ENCODE measurements at regions not wholly inside any gene's neighbourhood (a gene's known extent, or its start where the extent isn't known, plus 50 kb on each side); places are given as distances from the start of the nearest gene placed in this dataset.

DNA sequence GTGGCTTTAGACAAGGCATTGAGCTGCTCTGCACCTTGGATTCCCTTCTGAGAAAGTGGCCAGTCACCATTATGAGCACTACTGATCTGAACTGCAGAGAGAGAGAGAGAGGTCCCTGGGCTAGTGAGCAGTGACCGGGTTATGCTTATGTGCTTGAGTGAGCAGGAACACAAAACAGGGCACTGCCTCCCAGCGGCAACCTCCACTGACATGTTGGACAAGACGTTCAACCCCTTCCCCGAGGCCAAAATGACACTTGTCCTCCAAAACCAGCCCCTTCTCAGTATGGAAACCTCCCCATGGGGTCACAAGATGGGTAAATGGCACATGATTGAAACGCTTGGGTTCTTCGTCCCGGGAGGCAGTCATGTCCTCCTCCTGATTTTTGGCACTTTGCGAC is 339.4 kb upstream of the ZMIZ1 start:
- no peak for DNase-seq

DNA sequence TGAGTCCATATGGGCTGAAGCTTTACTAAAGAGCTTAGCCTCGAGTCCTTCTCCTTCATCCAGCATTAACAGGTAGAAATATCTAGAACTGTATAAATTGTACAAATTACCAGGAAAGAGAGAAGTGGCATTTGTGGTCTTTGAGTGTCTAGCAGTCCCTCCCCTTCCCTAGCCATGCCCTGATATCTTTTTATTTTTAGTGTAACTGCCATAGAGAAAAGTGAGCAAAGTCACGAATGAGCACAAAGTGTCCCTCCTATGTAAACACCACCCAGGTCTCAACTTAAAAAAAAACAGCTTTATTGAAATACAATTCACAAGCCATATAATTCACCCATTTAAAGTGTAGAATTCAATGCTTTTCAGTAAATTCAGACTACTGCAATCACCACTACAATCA is 339.0 kb upstream of the ZMIZ1 start:
- no peak for DNase-seq

- no peak for DNase-seq
Observed at GRCh38 chr10:78730754-78731153, 338.0 kb upstream of the ZMIZ1 start.

DNA sequence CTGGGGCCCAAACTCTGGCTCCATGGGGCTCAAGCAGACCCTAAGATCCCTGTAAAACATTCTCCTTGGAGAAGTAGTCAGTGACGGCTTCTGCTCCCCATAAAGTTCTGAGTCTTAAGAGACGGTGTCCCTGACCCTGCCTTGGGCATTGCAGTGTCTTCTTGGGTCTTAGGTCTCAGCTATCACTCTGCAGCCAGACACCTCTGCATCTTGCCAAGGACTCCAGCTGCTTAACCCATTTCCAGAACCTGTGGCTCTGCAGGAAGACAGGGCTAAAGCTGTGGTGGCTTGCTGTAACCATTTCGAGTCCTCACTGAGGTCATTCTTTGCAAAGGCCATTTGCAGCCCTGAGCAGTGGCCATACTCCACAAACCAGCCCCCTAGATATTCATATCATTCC is 337.1 kb upstream of the ZMIZ1 start:
- no peak for DNase-seq

GRCh38 chr10:78732381-78732780 is 336.4 kb upstream of the ZMIZ1 start:
- DNase-seq = no peak

GRCh38 chr10:78736926-78737630 is 331.7 kb upstream of the ZMIZ1 start:
- DNase-seq = no peak

DNA sequence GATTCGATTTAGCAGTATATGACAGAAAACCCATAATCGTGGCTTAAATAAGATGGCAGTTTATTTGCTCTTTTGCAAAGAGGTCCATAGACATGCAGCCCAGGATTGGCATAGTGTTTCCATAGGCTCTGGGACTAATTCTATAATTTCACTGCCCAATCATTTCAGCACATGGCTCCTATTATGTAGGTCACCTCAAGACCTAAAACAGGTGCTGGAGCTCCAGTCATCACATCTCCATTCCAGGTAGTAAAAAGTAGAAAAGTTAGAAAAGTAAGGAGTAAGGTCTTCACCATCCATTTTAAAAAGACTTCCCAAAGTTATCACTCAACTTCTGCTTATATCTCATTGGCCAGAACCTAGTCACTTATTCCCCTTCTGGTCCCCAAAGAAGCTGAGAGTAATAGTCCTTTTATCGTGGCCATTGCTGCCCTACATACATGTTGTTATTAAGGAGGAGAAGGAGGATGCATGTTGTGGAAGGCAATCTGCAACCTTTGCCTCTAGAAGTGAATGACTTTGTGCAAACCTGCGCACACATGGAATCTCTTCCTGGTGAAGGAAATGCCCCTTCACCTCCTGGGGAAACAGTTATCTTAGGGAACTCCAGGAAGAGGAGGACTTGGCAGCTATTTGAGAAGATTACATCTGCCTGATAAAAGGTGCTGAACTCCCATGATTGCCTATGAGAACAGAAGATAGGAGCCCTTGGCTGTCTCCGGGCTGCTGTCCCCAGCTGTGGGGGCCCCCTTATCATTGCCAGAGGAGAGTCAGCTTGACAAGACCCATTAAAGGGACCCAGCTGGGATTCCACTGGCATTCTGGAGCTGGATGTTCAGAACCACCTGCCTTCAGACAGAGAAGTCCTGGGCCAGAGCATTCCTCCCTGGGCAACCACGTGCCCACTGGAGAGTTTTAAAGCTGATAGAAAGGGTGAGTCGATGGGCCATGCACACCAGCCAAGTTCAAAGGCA is 330.6 kb upstream of the ZMIZ1 start:
- no peak for DNase-seq

- no peak for DNase-seq
Observed at GRCh38 chr10:78738861-78739260, 329.9 kb upstream of the ZMIZ1 start.

- DNase-seq = no peak
Observed at GRCh38 chr10:78739444-78740053, 329.2 kb upstream of the ZMIZ1 start.

DNA sequence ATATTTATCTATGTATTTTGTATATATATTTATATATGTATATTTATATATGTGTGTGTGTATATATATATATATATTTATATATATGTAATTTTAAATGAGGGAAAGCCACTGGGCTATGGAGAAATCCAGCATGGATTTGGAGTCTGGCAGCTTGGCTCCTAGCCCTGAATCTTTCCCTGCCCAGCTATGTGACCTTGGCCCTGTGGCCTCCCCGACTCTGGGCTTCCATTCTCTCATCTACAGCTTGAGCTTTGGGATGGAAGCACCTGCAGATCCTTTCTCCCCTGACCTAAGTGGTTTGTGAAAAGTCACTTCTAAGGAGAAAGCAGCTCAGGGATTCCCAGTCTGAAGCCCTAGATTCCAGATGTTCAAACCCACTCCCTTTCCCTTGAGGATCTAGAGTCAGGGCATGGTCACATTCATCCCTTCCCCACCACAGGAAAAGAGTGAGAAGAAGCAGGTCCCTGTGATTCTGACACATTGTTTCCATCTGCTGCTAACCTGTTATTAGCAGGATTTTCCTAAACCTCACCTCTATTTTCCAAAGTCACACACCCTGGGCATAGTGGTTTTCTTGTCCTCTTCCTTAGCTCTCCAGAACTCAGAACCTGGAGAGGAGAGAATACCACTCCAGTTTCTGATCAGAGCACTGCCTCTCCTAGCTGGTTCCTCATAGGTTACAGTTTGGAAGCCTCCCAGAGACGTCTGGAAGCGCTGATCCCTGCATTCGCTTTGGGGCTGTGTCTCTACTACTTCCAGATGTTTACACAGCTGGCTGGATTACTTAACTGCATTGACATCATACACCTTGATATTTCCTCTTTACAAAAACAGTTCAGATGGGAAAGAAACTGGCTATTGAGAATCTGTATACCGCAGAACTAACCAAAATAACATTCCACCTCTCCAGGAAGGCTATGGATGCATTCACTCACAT is 327.5 kb upstream of the ZMIZ1 start:
- DNase-seq = no peak

GRCh38 chr10:78742406-78742729 is 326.4 kb upstream of the ZMIZ1 start:
- no peak for DNase-seq

DNA sequence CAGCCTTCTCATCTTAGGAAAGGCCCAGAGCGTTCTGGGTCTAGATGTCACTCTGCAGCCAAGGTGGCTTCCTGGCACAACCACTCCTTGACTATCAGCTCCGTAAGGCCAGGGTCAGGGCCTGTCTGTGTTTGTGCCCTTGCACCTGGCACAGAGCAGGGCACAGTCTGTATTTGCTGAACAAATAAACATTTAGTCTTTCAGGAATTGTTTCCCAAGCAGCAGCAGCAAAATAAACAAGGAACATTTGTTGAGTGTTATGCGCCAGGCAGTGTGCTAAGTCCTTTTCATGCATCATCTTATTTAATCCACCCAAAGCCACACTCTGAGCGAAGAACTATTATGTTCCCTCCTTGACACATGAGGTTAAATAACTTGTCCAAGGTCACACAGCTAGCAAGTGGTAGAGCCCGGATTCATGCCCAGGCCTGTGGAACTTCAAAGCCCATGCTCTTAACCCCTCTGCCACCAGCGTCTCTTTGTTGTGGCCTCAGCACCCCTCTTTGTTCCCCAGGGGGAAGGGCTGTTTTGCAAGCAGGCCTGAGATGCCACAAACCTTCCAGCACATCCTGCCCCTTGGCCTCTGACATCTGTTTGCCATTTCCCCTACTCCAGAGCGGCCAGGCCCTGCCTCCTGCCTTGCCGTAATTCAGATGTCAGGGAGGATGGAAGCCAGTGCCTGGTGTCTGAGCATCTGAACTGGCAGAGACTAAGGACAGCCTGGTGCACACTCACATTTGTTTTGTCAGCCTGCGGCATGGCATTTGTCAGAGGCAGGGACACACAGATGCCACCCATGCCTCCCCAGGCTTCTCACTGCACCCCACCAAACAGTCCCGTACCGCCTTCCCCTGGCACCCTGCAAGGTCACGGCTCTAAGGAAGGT is 325.8 kb upstream of the ZMIZ1 start:
- DNase-seq = no peak

GRCh38 chr10:78744056-78744455 is 324.7 kb upstream of the ZMIZ1 start:
- DNase-seq = no peak

GRCh38 chr10:78744491-78745090 is 324.2 kb upstream of the ZMIZ1 start:
- DNase-seq = no peak

GRCh38 chr10:78745441-78745840 is 323.3 kb upstream of the ZMIZ1 start:
- no peak for DNase-seq

DNA sequence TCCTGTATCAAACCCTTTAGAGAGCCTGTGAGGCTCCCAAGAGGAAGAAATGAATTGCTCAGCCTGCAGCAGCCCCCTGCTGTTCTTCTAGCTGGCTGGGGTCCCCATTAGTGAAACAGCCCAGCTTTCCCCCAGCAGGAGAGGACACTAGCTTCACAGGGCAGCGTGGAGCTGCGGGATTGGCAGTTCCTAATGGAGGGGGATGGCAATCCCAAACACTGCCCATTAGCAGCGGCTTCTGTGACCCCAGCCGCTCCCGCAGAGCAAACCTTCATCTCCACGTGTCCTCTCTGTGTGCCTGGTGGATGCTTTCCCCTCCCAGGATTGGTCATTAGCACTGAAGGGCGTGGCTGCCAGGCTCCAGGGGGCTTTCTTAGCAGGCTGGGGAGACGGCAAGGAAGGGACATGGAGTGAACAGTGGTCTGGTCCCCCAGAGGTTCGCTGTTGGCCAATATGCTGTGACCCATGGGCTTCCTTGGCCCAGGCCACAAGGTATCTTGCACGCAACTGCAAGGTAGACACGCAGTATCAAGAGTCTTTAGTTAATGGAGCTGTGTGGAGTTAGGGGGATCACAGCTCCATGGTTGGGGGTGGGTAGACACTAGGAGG is 322.5 kb upstream of the ZMIZ1 start:
- no peak for DNase-seq

DNA sequence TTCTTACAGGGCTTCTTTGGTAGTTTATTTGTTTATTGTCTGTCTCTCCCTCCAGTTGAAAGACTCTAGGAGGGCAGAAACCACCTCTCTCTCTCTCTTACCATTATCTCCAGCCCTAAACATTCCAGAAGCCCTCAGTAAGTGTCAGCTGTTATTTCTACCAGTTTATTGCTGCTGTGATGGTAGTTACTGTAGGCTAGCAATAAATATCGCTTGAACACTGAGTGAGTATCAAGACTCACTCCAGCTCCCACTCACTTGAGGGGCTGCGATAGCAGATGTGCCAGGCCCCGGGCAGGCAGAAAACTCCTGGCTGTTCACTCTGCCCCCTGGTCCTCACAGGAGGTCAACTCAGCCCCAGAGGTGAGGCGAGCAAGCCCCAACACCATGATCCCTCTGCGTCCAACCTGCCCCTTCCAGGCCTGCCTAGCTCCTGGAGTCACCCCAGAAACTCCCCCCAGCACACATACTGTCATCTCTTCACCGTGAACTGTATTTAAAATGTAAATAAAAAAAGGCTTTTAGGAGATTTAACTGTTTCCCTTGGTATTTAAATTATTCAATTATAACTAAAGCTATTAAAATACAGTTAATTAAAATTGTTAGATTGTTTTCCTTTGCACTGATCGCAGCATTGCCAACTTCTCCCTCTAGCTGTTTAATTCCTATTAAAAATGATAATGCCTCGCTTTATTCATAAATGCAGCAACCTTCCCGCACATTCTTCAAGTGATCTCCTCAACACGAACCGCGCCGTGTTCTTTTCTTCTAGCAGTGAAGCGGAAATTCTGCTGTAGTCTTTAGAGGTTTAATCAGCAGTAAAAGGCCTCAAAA is 321.1 kb upstream of the ZMIZ1 start:
- no peak for DNase-seq

DNA sequence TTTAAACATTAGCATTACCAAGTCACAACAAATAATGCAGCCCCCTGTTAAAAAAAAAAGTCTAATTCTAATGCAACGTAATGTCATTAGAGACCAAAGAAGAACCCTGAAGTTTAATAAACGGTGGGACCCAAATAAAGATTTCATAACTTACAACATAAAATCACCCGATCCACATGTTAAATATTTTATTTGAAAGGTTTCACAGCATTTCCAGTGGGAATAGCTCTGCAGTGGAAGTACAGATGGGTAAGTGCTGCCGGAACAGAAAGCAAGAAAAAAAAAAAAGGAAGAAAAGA is 320.6 kb upstream of the ZMIZ1 start:
- no peak for DNase-seq

- no peak for DNase-seq
Observed at GRCh38 chr10:78749200-78749599, 319.6 kb upstream of the ZMIZ1 start.

GRCh38 chr10:78749898-78750297 is 318.9 kb upstream of the ZMIZ1 start:
- no peak for DNase-seq
